Osteoblast (primary cell): ENCODE measurements at regions not wholly inside any gene's neighbourhood (a gene's known extent, or its start where the extent isn't known, plus 50 kb on each side); places are given as distances from the start of the nearest gene placed in this dataset.

Experiments used
- DNase-seq: peaks from one replicate; pipeline ENCODE4 v3.0.0; 2011; ENCODE audit warnings: low spot score, mixed read lengths; ENCODE audit not compliant: insufficient read length; ENCODE audit errors: missing footprints
- H2AFZ ChIP-seq: 2 replicates; pipeline ENCODE4 v1.6.0; 2011; ENCODE audit warnings: mild to moderate bottlenecking, low read length
- H3K27ac ChIP-seq: 2 replicates; pipeline ENCODE4 v1.5.1; 2011; ENCODE audit warnings: mild to moderate bottlenecking, low read depth, low read length, moderate library complexity
- H3K27me3 ChIP-seq: 2 replicates; pipeline ENCODE4 v1.6.0; 2012; ENCODE audit warnings: mild to moderate bottlenecking, control low read depth, inconsistent platforms, low read length, moderate library complexity; ENCODE audit not compliant: insufficient read depth
- H3K36me3 ChIP-seq: 2 replicates; pipeline ENCODE4 v1.5.1; 2011; ENCODE audit warnings: mild to moderate bottlenecking, low read length, control low read depth, moderate library complexity; ENCODE audit not compliant: insufficient read depth
- H3K4me1 ChIP-seq: 2 replicates; pipeline ENCODE4 v1.5.1; 2011; ENCODE audit warnings: mild to moderate bottlenecking, low read length, control low read depth, moderate library complexity; ENCODE audit not compliant: insufficient read depth
- H3K4me2 ChIP-seq: 2 replicates; pipeline ENCODE4 v1.6.0; 2011; ENCODE audit warnings: mild to moderate bottlenecking, low read length; ENCODE audit not compliant: insufficient read depth
- H3K4me3 ChIP-seq: fragments of 200-600 bp; sonication (generic); 3 replicates; pipeline ENCODE4 v1.5.1; 2012; ENCODE audit warnings: mild to moderate bottlenecking, low read length, inconsistent platforms; ENCODE audit not compliant: insufficient read depth
- H3K79me2 ChIP-seq: 2 replicates; pipeline ENCODE4 v1.6.0; 2012; ENCODE audit warnings: mild to moderate bottlenecking, low read length, control low read depth, inconsistent platforms; ENCODE audit not compliant: insufficient read depth
- H3K9me3 ChIP-seq: 2 replicates; pipeline ENCODE4 v1.5.1; 2011; ENCODE audit warnings: low read depth, low read length, control low read depth
- H4K20me1 ChIP-seq: 2 replicates; pipeline ENCODE4 v1.6.0; 2012; ENCODE audit warnings: mild to moderate bottlenecking, low read length, control low read depth; ENCODE audit not compliant: insufficient read depth
- CTCF ChIP-seq: IDR thresholded peaks from 2 replicates; pipeline ENCODE4 v1.5.1; 2011; ENCODE audit warnings: mild to moderate bottlenecking, low read depth, low read length, moderate library complexity; ENCODE audit errors: extremely low read depth

GRCh38 chr17:71149607-71150006 is 971.2 kb upstream of the SOX9 start:
- H2AFZ ChIP-seq, result no peak overlapping the region
- TF ChIP-seq CTCF, result no peak
- H3K27ac ChIP-seq, result no peak overlapping the region
- H3K36me3 ChIP-seq, result no peaks in the 10 kb centered on the region
- no peaks in the 10 kb centered on the region for H3K79me2 ChIP-seq
- no peak for DNase-seq
- H3K27me3 ChIP-seq, result no peaks in the 10 kb centered on the region
- no peaks in the 10 kb centered on the region for H3K9me3 ChIP-seq
- H3K4me1 ChIP-seq, result no peaks in the 10 kb centered on the region
- H3K4me3 ChIP-seq, result no peak overlapping the region
- H4K20me1 ChIP-seq, result no peaks in the 10 kb centered on the region
- no peak overlapping the region for H3K4me2 ChIP-seq

DNA sequence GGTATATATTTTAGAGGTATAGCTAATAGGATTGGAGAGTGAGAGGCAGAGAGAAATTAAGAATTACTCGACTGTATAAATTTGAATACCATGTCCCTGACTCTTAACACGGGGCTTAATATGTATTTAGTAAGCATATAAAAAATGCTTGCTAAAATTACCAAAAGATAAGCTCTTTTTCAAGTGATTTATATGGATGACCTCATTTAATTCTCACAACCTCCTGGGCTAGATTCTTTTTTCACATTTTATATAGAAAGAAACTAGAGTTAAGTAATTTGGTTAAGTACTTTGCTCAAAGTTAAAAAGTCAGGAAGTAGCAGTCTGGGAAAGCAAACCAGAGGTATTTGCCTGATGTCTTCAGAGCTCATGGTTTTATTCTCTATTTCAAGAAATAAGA is 963.5 kb upstream of the SOX9 start:
- Histone ChIP-seq H3K27me3 (no peaks in the 10 kb centered on the region), H3K4me1 (no peaks in the 10 kb centered on the region), H3K79me2 (no peaks in the 10 kb centered on the region), H3K4me2 (no peak overlapping the region), H3K27ac (no peak overlapping the region), H3K9me3 (no peaks in the 10 kb centered on the region), H3K4me3 (no peak overlapping the region), H4K20me1 (no peaks in the 10 kb centered on the region), H2AFZ (no peak overlapping the region), H3K36me3 (no peaks in the 10 kb centered on the region)
- no peak for TF ChIP-seq CTCF
- no peak for DNase-seq

- H3K27me3 ChIP-seq, result no peaks in the 10 kb centered on the region
- no peak overlapping the region for H2AFZ ChIP-seq
- no peak overlapping the region for H3K27ac ChIP-seq
- no peaks in the 10 kb centered on the region for H3K36me3 ChIP-seq
- no peaks in the 10 kb centered on the region for H3K9me3 ChIP-seq
- no peak overlapping the region for H3K4me3 ChIP-seq
- H3K4me2 ChIP-seq, result no peak overlapping the region
- no peaks in the 10 kb centered on the region for H4K20me1 ChIP-seq
- H3K4me1 ChIP-seq, result no peaks in the 10 kb centered on the region
- TF ChIP-seq CTCF, result no peak
- DNase-seq, result no peak
- no peaks in the 10 kb centered on the region for H3K79me2 ChIP-seq
Measured at GRCh38 chr17:71158437-71158836, 962.4 kb upstream of the SOX9 start.

DNA sequence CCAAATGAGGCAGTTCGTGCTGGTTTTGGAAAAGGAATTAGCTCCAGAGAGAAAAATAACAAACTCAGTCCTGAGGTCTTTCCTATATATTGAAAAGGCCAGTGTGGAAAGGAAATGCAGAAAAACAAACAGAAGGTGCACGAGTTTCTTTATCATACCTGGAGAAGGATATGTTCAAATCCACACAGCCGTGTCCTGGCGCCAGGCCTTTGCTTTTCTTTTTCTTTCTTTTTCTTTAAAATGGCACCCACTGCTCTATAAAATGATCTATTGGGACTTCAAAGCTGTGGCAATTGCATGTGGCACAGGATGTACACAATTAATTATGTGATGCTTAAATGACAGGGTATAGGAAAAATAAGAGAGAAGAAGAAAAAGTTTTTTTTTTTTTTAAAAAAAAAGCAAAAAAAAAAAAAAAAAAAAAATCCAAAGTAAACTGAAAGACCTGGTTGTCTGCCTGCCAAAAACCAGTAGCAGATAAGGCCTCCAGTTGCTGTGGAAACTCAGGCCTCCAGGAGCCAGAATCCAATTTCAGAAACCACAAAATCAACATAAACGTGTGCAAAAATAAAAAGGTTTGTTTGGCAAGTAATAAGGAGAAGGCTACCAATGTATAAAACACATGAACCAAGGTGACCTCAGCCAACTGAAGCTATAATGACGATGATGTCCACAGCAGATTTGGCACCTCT is 957.6 kb upstream of the SOX9 start:
- no peak overlapping the region for H3K4me3 ChIP-seq
- no peak overlapping the region for H3K4me2 ChIP-seq
- TF ChIP-seq CTCF, result no peak
- H3K4me1 ChIP-seq, result no peaks in the 10 kb centered on the region
- no peak overlapping the region for H2AFZ ChIP-seq
- no peaks in the 10 kb centered on the region for H3K36me3 ChIP-seq
- no peaks in the 10 kb centered on the region for H4K20me1 ChIP-seq
- H3K9me3 ChIP-seq, result no peaks in the 10 kb centered on the region
- H3K27me3 ChIP-seq, result no peaks in the 10 kb centered on the region
- no peaks in the 10 kb centered on the region for H3K79me2 ChIP-seq
- DNase-seq, result no peak
- H3K27ac ChIP-seq, result no peak overlapping the region
